Esophagus squamous epithelium (tissue), 5 donors: ENCODE measurements at regions not wholly inside any gene's neighbourhood (a gene's known extent, or its start where the extent isn't known, plus 50 kb on each side); places are given as distances from the start of the nearest gene placed in this dataset.
"Not testable (repeated sequence)": the region's sequence is repeated elsewhere in the genome, so short reads cannot be mapped to it uniquely, and the experiment has no call there.

ENCODE experiments used
- DNase-seq: peaks from one replicate; lab custom pipeline; 2025; lab: John Stamatoyannopoulos, UW
- H3K27ac ChIP-seq, 4 donors: fragments of 200-600 bp; sonication (generic); one replicate each; pipeline ENCODE4 v1.5.1; 2016 to 2019; ENCODE audit warnings: mild to moderate bottlenecking in 1 of 4
- H3K27me3 ChIP-seq, 4 donors: fragments of 200-600 bp; sonication (generic); 1 replicate in 3 of 4; 2 replicates in 1 of 4; pipeline versions ENCODE4 v1.5.1 to v1.6.0; 2017 to 2021; ENCODE audit warnings: antibody characterized with exemption in 1 of 4
- H3K36me3 ChIP-seq, 3 donors: fragments of 200-600 bp; sonication (generic); one replicate each; pipeline ENCODE4 v1.5.1; 2016 to 2019
- H3K4me1 ChIP-seq, 3 donors: fragments of 200-600 bp; sonication (generic); one replicate each; pipeline ENCODE4 v1.5.1; 2017 to 2019
- H3K4me3 ChIP-seq, 4 donors: fragments of 200-600 bp; sonication (generic); 1 replicate in 3 of 4; 2 replicates in 1 of 4; pipeline ENCODE4 v1.5.1; 2016 to 2019; ENCODE audit warnings: mild to moderate bottlenecking in 2 of 4, moderate library complexity in 1 of 4
- H3K9me3 ChIP-seq, 3 donors: fragments of 200-600 bp; sonication (generic); one replicate each; pipeline ENCODE4 v1.5.1; 2016 to 2019
- POLR2A ChIP-seq, 4 donors: fragments of 450-650 bp; IDR thresholded peaks; one replicate each; pipeline ENCODE4 v1.6.1; 2017; ENCODE audit warnings: antibody characterized with exemption in 4 of 4, mild to moderate bottlenecking in 4 of 4, moderate library complexity in 3 of 4
- WGBS, 2 donors: methylation state at CpG; one replicate each; pipeline ENCODE4 v1.1.5; 2018; 5-methylcytosine and 5-hydroxymethylcytosine counted together
- intact Hi-C: fragments of 100-400 bp; cut with DNase I; formaldehyde crosslinking; loops from one replicate; pipeline ENCODE4 v1.15.0; 2022
- TF ChIP-seq, protein P1 (sequence below), 6 experiments: fragments of 450-650 bp in 4 of 6; fragments of 200-600 bp in 2 of 6; sonication (generic) in 2 of 6; IDR thresholded peaks; one replicate each; pipeline ENCODE4 v1.5.1; 2016 to 2019; ENCODE audit warnings: antibody characterized with exemption in 6 of 6, mild to moderate bottlenecking in 4 of 6, moderate library complexity in 4 of 6
- donor health status: DM: yes; HTN: yes; CAD: no.

- H3K36me3 ChIP-seq = no peaks in the 10 kb centered on the region
- H3K4me1 ChIP-seq = peaks cover 0 to 2% (median under 1%) of the 10 kb centered on the region in 3 donors
- H3K4me3 ChIP-seq = no peak overlapping the region
- H3K27ac ChIP-seq = no peak overlapping the region
- H3K9me3 ChIP-seq = no peaks in the 10 kb centered on the region
- TF ChIP-seq POLR2A (IDR thresholded peaks at IDR 0.05) = no peak
- TF ChIP-seq, protein P1, sequence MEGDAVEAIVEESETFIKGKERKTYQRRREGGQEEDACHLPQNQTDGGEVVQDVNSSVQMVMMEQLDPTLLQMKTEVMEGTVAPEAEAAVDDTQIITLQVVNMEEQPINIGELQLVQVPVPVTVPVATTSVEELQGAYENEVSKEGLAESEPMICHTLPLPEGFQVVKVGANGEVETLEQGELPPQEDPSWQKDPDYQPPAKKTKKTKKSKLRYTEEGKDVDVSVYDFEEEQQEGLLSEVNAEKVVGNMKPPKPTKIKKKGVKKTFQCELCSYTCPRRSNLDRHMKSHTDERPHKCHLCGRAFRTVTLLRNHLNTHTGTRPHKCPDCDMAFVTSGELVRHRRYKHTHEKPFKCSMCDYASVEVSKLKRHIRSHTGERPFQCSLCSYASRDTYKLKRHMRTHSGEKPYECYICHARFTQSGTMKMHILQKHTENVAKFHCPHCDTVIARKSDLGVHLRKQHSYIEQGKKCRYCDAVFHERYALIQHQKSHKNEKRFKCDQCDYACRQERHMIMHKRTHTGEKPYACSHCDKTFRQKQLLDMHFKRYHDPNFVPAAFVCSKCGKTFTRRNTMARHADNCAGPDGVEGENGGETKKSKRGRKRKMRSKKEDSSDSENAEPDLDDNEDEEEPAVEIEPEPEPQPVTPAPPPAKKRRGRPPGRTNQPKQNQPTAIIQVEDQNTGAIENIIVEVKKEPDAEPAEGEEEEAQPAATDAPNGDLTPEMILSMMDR (IDR thresholded peaks at IDR 0.05) = no peak
- no peak for DNase-seq
- H3K27me3 ChIP-seq = no peaks in the 10 kb centered on the region
- intact Hi-C loops = no loop called here
- 77 to 83% methylated on average over 6 to 7 of the region's 7 CpGs for WGBS, 2 donors
These were observed 68.4 kb upstream of the FBXO28 start for GRCh38 chr1:224045556-224045955.

DNA sequence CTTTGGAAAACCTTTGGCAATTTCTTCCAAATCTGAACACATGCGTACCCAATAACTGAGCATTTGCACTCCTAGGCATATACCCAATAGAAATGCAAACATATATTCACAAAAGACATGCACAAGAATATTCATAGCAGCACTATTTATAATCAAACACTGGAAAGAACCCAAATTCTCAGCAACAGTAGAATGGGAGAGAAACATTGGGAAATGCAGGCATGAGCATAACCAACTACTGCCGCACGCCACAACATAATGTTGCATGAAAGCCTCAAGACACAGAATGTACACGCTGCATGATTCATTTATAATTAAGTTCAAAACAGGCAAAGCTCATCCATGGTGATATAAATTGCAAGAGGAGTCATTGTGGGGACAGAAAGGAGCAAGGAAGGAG, 69.5 kb upstream of the FBXO28 start:
- H3K36me3 ChIP-seq = no peaks in the 10 kb centered on the region
- H3K4me1 ChIP-seq = no peaks in the 10 kb centered on the region

DNA sequence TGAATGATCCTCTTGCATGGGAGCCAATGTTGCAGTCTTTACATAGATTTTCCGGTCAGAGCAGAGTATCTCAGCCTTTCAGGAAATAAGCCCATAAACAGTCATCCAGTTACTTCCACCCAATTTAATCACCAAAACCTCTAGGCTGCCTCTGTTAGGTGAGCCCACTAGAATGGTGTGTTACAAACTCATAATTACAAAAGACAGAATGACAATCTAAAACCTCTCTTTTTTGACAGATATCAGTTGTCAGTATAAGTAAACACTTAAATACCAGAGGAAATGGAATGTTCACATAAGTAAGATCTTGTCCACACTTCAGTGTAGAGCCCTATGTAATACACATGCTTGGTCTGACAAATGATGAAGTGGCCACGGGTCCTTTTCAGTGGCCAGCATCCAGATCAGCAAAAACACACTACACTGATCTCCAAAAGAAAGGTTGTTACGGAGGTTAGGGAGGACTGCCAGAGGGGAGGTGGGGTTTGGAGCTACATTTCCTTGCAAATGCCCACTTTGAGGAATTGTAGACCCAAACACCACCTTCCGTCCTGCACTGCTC, 71.3 kb upstream of the FBXO28 start:
- WGBS, 2 donors = 56 to 60% methylated on average over 4 of the region's 4 CpGs
- Histone ChIP-seq H3K4me1 (no peaks in the 10 kb centered on the region), H3K4me3 (no peak overlapping the region), H3K27me3 (no peaks in the 10 kb centered on the region), H3K27ac (no peak overlapping the region), H3K9me3 (no peaks in the 10 kb centered on the region), H3K36me3 (no peaks in the 10 kb centered on the region)
- no peak for DNase-seq
- intact Hi-C loops = no loop called here
- TF ChIP-seq POLR2A (IDR thresholded peaks at IDR 0.05) = no peak
- TF ChIP-seq, protein P1 (IDR thresholded peaks at IDR 0.05) = no peak

More for the DNA sequence above, 69.5 kb upstream of the FBXO28 start:
- no peak overlapping the region for H3K27ac ChIP-seq
- whole genome bisulfite sequencing, 2 donors = 77 to 88% methylated on average over 4 of the region's 4 CpGs
- intact Hi-C loops = no loop called here
- H3K9me3 ChIP-seq = no peaks in the 10 kb centered on the region
- TF ChIP-seq POLR2A (IDR thresholded peaks at IDR 0.05) = no peak
- TF ChIP-seq, protein P1 (IDR thresholded peaks at IDR 0.05) = no peak
- H3K27me3 ChIP-seq = no peaks in the 10 kb centered on the region
- H3K4me3 ChIP-seq = no peak overlapping the region
- no peak for DNase-seq

- 44 to 52% methylated on average over 3 of the region's 3 CpGs for WGBS, 2 donors
- Histone ChIP-seq H3K27me3 (no peaks in the 10 kb centered on the region), H3K36me3 (no peaks in the 10 kb centered on the region), H3K9me3 (no peaks in the 10 kb centered on the region), H3K4me3 (no peak overlapping the region), H3K4me1 (no peaks in the 10 kb centered on the region), H3K27ac (no peak overlapping the region)
- no peak for TF ChIP-seq POLR2A (IDR thresholded peaks at IDR 0.05)
- TF ChIP-seq, protein P1 (IDR thresholded peaks at IDR 0.05) = no peak
- intact Hi-C loops = no loop called here
- no peak for DNase-seq
These were observed 72.9 kb upstream of the FBXO28 start for GRCh38 chr1:224041032-224041431.

GRCh38 chr1:224040423-224040822, 73.5 kb upstream of the FBXO28 start:
- DNase-seq, intact Hi-C loops, H3K4me3 ChIP-seq, H3K27ac ChIP-seq, H3K27me3 ChIP-seq, H3K4me1 ChIP-seq, H3K9me3 ChIP-seq, H3K36me3 ChIP-seq: not testable (repeated sequence)

GRCh38 chr1:224040006-224040405, 73.9 kb upstream of the FBXO28 start:
- H3K4me1 ChIP-seq, intact Hi-C loops, H3K27me3 ChIP-seq, H3K36me3 ChIP-seq, H3K9me3 ChIP-seq, H3K27ac ChIP-seq, DNase-seq, H3K4me3 ChIP-seq: not testable (repeated sequence)
- WGBS, 2 donors = 78 to 80% methylated on average over 5 to 6 of the region's 6 CpGs

DNA sequence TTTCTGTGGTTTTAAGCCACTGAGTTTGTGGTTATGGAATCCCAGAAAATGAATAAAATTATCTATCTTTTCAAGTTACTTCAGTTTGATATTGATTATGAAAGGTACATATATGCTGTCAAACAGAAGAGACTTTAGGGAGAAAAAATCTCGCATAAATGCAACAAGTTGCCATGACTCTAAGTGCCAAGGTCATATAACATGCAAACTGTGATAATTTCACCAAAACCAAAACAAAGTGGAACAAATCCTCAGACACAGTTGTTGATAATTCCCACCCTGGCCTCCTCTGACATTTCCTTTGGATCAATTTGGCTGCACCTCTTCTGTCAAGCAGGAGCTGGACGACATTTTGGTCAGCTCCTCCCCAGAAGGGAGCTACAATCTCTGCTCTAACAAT, 75.1 kb upstream of the FBXO28 start:
- 74 to 82% methylated on average over 2 of the region's 2 CpGs for WGBS, 2 donors

DNA sequence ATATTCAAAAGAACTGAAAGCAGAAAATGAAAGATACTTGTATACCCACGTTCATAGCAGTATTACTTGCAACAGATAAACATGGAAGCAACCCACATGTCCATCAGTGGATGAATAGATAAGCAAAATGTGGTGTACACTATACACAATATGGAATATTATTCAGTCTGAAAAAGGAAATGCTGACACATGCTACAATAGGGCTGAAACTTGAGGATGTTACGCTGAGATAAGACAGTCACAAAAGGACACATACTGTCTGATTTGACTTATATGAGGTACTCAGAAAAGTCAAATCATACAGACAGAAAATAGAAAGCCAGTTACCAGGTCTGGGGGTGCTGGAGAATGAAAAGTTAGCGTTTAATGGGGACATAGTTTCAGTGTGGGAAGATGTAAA, 76.5 kb upstream of the FBXO28 start:
- H3K27ac ChIP-seq = not testable (repeated sequence)

More for the DNA sequence above, 75.1 kb upstream of the FBXO28 start:
- H3K27ac ChIP-seq, H3K27me3 ChIP-seq, H3K9me3 ChIP-seq, H3K4me1 ChIP-seq, intact Hi-C loops, DNase-seq, H3K36me3 ChIP-seq, H3K4me3 ChIP-seq: not testable (repeated sequence)

GRCh38 chr1:224032608-224033276, 81.2 kb upstream of the FBXO28 start:
- H3K27me3 ChIP-seq, DNase-seq, H3K4me3 ChIP-seq, intact Hi-C loops, H3K9me3 ChIP-seq, H3K4me1 ChIP-seq, H3K27ac ChIP-seq, H3K36me3 ChIP-seq: not testable (repeated sequence)
- WGBS, 2 donors = 50% methylated on average over 2 of the region's 3 CpGs; no CpG with 5 or more reads in 1 of the 2 donors

More for the DNA sequence above, 76.5 kb upstream of the FBXO28 start:
- WGBS, 2 donors = 69 to 72% methylated on average over 2 of the region's 3 CpGs
- DNase-seq, H3K27me3 ChIP-seq, H3K4me1 ChIP-seq, intact Hi-C loops, H3K36me3 ChIP-seq, H3K4me3 ChIP-seq, H3K9me3 ChIP-seq: not testable (repeated sequence)
